ENCODE measurements at regions not wholly inside any gene's neighbourhood (a gene's known extent, or its start where the extent isn't known, plus 50 kb on each side); places are given as distances from the start of the nearest gene placed in this dataset.

GRCh38 chr2:7930800-7931635 is 750.8 kb upstream of the ID2 start:
- TF ChIP-seq CTCF (IDR thresholded peaks at IDR 0.05) (no peak), POLR2A (IDR thresholded peaks at IDR 0.05) (no peak)

Measured in adrenal gland (tissue), 5 donors.